GM19372 (cell line): ENCODE measurements at regions not wholly inside any gene's neighbourhood (a gene's known extent, or its start where the extent isn't known, plus 50 kb on each side); places are given as distances from the start of the nearest gene placed in this dataset.

ENCODE experiments used
- ATAC-seq: cut with Tn5 transposase; IDR thresholded peaks from one replicate; pipeline ENCODE4 v1.9.1; 2021; ENCODE audit warnings: mild to moderate bottlenecking, low read depth, moderate library complexity; ENCODE audit not compliant: unreplicated experiment

DNA sequence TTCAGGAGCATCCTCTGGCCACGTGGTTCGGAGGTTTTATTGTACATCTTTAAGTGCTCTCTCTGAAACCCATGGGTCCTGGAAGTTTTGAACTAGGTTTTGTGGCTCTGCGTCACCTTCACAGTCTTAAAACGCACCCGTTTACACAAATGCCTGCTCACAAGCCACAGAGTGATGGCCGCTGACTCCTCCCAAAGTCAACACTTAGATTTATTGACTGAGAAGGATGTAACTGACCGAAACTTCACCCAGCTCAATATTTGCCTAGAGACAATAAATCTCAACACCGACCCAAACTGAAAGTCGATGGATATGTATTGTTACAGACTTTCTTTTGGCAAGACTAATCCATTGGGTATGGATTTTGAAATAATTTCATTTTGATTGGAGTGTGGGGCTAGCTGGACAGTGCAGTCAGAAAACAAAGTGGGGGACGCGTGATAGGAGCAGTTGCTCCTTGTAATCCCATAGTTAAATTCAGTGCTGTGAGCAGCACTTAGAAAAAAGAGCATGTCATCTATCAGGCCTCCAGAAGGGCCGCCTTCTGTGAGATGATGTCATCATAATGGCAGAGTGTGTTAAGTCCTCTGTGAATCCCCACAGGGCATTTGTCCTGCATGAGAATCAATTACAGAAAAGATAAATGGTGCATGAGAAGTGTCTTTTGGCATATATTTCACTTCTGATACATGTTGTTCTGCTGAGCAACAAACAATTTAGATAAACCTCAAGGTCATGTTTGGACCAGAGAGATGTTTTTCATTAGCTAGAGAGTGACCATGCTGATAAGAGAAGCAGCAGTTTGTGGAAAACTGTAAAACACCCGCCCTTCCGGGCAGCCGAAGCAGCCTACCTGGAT lies 183.7 kb downstream of the INO80D start:
- ATAC-seq, result no peak

DNA sequence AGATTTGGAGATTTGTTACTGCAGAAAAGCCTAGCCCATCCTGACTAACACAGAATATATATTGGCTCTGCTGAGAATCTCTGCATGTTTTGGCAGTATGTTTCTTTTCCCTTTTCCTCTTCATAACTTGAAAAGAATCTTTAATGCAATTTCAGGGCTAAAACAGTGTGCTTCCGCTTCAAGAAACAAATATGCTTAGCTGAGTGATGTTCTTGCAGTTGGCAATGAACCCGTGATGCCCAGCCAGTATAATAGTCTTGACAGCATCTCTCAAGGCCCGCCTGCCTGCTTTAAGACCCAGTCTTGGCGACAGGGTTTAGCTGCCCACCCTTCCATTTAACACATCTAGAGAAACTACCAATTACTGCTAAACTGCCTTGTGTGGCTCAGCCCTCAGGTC lies 184.5 kb downstream of the INO80D start:
- no peak for ATAC-seq

DNA sequence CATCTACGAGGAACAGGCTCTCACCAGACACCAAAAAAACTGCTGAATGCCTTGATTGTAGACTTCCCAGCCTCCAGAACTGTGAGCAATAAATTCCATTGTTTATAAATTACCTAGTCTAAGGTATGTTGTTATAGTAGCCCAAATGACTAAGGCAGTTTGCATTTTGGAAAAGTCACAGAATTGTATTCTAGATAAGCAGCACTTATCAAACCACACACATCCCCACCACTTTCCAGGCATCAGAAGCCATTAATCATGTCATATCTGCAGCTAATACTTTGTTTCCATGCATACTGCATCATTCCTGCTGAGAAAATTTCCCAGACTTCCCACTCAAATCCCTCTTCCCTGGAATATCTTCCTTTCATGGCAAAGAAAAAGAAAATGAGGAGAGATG lies 187.2 kb downstream of the INO80D start:
- no peak for ATAC-seq

DNA sequence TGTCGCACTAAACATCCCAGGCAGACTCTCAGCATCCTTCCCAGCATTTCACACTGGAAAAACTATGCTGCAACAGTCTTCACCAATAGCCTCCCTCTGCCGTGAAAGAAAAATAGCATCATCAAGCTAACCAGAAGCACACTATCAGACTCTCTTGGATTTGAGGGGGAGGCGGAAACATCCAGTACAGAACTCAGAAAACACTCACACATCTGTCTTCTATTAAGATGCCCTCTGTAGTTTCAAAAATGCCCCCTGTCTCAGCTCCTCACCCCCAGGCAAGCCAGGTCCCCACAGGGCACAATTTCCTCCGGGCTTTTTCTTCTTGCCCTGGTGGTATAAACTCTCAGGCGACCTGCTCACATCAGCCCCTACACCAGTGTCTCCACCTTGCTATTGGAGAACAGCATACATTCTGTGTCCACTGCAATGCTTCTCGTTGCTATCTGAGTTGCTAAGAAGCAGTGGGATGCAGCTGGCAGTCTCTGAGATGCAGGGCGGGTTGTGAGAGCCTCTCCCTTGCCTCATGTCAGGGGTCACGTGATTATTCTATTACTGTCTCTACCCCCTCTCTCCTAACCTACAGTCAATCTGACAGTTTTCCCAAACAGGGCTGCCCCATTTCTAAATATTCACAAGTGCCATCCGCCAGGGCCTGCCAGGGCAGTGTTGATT lies 189.9 kb downstream of the INO80D start:
- ATAC-seq, result no peak

DNA sequence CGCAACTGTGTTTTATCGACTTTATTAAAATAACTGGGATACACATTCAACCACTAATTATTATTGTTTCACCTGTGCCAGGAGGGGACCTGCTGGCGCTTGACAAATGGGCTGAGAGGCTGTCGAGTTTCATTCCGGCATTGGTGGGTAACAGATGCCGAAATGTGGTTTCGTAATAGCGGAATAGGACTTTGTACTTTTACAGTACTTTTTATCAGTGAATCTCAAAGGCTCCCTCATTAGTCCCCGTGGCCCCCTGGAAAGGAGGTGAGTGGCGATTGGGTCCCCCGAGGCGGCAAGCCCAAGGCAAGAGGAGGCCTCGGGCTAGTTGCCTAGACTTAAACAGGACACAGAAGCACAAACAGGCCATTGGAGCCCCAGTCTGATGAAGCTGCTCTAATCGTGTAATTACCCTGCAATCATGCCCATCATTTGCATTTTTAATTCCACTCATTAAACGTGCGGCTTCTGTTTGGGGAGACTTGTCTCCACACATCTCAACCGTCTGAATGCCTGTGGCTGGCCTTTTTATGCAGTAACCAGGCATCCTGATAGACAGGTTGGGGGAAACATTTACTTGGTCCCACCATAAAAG lies 193.2 kb downstream of the INO80D start:
- ATAC-seq, result no peak

DNA sequence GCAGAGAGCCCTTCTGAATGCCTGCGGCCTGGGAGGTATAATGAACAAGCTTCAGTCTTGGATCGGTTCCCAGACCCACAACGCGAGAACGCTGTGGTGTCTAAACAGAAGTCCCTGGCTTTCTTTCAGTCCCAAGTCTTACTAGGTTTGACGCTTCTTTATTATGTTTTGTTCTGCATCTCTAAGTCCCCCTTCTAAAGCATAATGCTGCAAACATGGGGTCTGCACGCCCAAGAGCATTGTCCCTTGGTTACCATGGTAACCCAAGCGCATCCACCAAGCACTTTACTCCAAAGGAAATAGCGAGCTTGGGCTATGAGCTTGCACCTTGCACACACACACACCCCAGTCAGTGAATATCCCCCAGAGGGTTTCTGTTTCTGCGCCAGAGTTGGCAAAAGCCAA lies 193.7 kb downstream of the INO80D start:
- no peak for ATAC-seq

DNA sequence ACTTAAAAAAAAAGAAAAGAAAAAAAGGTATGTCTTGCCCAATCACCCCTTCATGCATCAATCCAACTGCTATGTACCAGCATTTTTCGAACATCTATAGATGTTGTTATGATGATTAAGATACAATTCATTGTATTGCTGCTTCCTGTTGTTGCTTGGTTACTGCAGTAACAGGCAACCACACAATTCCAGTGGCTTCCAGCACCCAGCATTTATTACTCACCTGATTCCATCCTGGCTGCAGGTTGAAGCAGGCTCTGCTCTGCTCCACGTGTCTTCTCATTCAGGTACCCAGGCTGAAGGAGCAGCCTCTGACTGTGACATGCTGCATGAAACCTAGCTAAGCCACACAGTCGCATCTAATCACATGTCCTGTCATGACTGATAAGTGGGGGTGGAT lies 196.9 kb downstream of the INO80D start:
- no peak for ATAC-seq

DNA sequence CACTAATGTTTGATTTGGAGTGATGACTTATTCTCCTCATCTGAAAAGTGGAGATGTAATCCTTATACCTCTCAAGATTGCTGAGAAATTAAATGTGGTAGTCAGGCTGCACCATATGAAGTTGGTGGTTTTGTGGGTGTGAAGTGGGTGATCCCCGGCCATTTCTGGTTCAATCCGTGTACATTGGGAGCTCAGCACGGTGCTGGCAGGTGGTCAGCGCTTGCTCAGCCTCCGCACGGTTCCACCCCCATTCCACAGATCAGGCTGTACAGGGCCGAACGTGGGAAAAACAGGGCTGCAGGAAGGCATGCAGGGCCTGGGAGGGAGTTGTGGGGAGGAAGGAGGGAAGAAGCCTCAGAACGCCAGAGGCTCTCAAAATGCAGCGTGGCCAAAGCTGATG lies 198.3 kb downstream of the INO80D start:
- no peak for ATAC-seq

DNA sequence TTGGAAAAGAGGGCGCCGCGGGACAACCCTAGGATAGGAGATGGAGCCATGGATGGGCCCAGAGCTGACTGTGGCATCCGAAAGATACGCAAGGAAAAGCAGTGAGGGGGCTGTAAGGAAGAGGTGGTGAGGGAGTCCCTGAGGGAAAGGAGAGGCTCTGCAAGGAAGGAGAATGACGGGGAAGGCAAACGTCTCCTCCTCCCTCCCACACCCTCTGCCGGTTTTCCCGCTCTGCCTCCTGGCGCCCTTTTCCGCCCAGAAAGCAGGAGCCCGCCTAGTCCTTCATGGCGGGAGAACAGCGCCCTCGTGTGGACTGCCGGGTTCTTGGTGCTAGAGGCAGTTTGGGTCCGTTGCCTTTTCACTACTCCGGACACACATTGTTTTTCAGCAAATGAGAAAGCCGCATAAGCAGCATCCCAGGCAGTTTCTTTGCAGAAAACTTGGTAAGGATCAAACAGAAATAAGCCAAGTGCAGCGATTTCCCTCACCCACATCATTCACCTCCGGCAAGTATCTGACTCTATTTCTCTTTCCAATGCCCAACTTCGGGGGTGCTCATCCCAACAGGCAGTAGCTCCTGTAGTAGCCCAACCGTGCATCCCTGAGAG lies 200.4 kb downstream of the INO80D start:
- no peak for ATAC-seq

DNA sequence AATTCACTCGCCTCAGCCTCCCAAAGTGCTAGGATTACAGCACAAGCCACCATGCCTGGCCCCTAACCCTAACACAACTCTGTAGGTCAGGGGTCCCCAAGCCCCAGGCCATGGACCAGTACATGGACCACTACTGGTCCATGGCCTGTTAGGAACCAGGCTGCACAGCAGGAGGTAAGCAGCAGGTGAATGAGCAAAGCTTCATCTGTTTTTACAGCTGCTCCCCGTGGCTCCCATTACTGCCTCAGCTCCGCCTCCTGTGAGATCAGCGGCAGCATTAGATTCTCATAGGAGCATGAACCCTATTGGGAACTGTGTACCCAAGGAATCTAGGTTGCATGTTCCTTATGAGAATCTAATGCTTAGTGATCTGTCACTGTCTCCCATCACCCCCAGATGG lies 201.7 kb downstream of the NRP2 start:
- ATAC-seq, result no peak

DNA sequence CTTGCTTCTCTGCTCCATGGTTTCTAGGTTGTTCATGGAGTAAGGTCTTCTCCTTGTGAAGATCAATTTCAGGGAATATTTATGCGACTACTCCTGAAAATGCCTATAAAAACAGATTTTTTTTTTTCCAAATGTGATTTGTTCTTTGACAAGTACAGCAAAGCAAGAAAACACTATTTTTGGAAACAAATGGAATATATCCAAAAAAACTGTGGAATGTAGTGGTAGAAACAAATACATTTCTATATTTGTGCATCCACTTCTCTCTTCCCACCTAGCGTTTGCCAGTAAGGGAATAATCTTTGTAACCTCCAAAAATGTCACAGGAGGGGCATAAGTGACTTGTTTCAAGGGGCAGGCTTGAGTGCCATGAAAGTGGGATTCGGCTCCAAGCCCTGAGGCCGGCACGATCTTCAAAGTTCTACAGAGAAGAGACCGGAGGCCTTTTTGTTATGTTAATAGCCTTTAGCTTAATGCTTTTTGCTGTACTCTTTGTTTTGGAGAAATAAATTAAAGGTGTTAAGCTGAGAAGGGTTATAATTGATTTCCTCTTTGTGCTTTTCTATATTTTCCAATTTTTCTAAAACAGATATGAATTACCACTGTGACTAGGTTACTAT lies 200.6 kb downstream of the NRP2 start:
- ATAC-seq, result no peak

DNA sequence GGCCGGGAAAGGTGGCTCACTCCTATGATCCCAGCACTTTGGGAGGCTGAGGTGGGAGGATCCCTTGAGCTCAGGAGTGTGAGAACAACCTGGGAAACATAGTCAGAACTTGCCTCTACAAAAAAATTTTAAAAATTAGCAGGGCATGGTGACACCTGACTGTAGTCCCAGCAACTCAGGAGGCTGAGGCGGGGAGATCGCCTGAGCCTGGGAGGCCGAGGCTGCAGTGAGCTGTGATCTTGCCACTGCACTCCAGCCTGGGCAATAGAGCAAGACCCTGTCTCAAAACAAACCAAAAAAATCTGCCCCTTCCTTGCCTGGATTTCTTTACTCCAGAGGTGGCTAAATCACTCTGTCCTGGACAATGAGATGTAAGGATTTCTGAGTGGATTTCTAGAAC lies 197.7 kb downstream of the NRP2 start:
- no peak for ATAC-seq

DNA sequence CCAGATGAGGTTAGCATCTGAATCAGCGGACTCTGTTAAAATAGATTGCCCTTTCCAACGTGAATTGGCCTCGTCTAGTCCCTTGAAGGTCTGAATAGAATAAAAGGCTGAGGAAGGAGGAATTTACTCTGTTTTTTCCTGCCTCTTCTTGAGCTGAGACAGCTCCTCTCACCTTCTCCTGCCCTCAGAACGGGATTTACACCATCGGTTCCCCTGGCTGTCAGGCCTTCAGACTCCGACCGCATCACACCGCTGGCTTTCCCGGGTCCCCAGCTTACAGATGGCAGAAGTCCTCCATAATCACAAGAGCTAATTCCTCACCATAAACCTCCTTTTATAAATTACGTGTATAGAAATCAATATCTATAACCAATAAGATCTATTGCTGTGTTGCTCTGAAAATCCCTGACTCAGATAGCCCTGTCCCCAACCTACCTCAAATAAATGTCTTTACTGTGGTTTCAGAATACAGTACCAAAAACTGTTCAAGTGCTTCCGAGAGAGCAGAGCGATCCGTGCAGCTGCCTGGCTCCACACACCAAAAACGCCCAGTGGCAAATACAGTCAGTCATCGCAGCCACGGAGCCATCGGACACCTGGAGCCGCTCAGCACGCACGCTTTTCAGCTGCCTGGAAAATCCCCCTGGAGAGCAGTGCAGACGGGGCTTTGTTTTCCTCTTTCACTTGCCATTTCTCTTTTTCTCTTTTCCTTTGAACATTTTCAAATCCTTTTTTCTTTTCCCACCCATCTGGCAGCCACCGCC lies 196.9 kb downstream of the NRP2 start:
- ATAC-seq, result no peak

DNA sequence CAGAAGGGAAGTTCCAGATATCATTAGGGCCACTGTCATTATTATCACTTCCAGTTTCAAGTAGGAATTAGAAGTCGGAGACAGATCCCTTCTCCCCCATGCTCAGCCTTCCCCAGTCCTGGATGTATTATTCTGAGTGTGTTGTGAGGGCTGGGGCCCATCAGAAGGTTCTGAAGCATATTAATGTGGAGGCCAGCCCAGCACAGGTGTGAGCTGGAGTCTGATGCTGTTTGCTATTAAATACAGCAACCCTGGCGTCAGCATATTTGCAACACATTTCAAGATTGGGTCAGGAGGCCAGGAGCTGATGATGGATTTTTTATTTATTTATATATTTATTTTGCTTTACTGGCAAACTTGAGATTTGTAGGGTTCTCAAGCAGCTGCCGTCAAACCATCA lies 195.2 kb downstream of the NRP2 start:
- ATAC-seq, result no peak

DNA sequence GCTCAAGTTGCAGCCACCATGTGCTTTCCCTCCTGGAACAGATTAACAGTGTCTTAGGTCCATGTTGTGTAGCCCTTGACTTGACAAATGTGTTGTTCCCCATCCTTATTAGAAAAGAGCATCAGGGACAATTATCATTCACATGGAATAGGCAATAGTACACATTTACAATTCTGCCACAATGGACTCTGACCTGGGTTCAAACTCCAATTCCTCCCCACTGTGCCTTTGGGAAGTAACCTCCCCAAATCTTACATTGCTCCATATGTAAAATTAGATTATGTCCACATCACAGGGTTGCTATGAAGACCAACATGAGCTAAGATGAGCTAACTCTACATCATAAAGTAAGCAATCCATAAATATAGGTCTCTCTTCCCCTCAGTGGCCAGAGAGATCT lies 193.8 kb downstream of the NRP2 start:
- ATAC-seq, result no peak

DNA sequence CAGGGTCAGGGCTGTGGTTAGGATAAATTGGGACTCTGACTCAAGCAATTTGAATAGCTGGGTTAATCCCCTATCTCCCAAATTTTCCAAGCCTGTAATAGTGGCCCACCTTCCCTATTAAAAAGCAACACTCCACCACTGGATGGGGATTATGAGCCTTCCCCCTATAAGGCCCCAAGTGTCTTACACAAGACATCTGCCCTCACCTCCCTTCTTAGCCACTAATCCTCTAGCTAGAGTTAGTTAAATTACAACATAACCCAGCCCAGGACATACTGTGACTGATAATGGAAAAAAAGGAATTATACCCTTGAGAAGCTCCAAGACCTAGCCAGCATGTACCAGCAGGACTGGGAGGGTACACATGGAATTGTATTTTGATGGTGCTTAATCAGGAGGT lies 190.4 kb downstream of the NRP2 start:
- no peak for ATAC-seq

DNA sequence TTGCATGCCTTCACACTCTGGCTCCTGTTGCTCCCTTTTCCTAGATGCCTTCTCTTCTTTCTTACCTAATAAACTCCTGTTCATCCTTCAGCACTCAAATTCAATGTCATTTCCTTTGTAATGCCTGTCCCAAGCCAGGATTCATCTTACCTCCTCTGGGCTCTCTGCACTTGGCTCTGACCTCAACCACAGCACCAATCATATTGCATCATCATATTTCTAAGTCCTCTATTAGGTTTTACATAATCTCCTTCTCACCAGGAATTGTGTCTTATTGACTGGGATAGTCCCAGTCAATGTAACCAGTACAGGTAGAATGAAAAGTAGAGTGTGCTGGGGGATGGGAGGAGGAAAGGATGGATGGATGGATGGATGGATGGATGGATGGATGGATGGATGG lies 187.1 kb downstream of the NRP2 start:
- no peak for ATAC-seq

DNA sequence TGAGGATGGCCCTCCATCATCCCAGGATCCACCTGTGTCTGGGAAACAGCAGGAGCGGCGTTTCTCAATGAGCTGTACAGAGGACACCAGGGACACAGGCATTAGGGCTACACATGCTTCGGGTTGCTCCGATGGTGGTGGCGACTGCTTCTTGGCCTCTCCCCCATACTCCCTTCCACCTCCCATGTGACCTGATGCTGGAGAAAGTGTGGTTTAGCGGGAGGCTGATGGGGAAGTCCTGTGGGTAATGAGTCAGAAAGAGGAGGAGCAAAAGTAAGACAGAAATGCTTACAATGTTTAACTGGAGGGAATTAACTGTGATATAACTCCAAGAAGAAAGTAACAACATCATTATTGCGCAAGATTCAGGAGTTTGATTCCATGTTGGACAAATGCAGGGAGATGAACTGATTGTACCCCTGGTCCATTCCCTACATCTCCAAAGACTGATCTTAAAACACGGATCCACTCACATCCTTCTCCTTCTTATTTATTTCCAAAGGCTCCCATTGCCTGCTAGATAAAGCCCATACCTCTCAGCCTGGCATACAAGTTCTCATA lies 186.6 kb downstream of the NRP2 start:
- no peak for ATAC-seq

DNA sequence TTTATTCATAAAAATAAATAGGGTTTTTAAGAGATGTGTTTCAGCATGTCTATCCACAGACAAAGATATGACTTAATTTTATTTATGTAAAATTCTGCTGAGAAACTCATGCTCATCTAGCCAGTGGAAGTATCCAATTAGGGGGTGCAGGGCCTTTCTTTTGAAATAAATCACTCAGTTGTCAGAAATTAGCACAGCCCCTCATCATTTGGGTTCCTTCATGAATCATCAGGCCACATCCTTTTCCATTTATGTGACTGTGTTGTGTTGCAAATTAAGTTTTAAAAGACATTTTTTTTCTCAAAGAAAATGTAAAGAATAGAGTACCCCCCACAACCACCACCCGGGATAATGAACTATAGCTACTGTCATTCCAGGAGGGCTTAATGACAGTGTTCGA lies 185.8 kb downstream of the NRP2 start:
- no peak for ATAC-seq

DNA sequence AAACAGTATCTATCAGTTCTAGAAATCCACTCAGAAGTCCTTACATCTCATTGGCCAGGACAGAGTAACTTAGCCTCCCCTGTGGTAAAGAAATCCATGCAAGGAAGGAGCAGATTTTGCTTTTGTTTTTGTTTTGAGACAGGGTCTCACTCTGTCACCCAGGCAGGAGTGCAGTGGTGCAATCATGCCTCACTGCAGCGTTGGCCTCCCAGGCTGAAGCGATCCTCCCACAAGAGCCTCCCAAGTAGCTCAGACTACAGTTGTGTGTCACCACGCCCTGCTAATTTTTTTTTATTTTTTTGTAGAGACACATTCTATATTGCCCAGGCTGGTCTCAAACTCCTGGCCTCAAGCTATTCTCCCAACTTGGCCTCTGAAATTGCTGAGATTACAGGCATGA lies 185.1 kb downstream of the NRP2 start:
- ATAC-seq, result no peak
